ENCODE measurements at regions not wholly inside any gene's neighbourhood (a gene's known extent, or its start where the extent isn't known, plus 50 kb on each side); places are given as distances from the start of the nearest gene placed in this dataset.

- TF ChIP-seq CTCF (IDR thresholded peaks at IDR 0.05; ENCODE audit: low read length) (no peak), EZH2 (optimal IDR thresholded peaks at IDR 0.05; ENCODE audit: low read depth, low read length) (no peak)
Observed at GRCh38 chr3:109480014-109480413, 142.7 kb upstream of the DPPA4 start.
